ENCODE measurements at regions not wholly inside any gene's neighbourhood (a gene's known extent, or its start where the extent isn't known, plus 50 kb on each side); places are given as distances from the start of the nearest gene placed in this dataset.
"Not testable (repeated sequence)": the region's sequence is repeated elsewhere in the genome, so short reads cannot be mapped to it uniquely, and the experiment has no call there.

DNA sequence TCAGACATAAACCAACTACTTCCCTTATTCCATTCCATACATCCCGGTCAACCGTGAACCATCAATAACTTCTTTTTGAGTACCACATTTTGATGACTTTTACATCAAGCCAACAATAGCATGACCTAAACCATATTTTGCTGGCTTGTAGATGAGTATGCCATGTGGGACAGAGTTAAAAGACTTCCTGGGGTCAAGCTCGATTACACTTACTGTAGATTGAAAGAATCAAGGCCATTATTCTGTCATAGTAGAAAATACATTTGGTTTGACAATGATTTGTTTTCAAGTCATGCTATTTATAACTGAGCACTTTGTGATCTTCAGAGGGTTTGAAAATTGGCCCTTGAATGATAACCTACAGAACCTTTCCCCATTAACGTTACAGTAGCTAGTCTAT is 1086.9 kb upstream of the PCDH20 start:
- no peak for DNase-seq

DNA sequence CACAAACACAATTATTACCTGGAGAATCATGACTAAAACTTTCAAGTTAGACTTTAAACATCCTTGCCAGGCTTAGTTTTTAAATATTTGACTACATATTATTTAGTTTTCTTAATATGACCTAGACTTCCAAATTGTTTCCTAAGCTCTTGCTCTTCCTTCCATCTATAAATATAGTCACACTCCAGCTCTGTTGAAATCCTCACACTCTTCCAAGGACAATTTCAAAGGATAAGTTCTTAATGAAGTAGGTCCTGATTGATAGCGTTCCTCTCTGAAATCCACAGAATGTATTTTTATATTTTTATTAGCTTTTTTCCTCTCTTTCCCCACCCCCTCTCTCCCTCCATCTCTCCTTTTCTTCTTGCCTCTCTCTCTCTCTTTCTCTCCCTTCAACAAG is 1074.1 kb upstream of the PCDH20 start:
- DNase-seq, result no peak

DNA sequence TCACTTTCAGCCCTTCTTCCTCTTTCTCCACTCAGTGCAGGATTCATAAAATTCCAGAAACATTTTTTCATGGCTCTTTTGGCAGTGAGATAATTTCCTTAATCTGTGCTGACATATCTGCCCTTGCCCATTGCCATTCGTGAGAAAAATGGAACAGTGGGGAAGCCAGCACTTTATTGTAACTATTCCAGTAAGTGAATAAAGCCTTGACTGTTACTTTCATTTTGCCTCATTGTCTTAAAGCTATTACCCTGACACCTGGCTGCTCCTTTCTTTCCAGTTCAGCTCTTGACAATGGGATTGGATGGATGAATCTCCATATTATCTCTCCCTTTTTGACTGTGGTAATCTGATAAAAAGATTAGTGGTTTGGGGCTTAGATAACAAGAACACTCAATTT is 1068.1 kb upstream of the PCDH20 start:
- no peak for DNase-seq

DNA sequence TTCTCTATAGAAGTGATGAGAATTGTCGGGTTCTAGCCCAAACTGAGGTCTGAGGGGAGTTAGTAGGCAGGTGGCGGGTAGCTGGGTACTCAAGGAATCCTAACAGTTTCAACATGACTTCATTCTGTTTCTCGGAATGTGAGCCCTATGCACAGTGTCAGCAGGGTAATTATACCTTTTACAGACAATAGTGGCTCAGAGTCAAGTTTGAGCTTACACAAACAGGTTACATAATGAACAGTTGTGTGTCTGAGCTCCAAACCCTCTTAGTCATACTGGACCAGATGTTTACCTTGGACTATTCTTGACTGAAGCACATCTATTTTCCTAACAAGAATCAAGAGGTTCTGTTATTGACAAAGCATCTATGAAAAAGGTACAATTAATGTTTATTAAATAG is 1066.7 kb upstream of the PCDH20 start:
- no peak for DNase-seq

DNA sequence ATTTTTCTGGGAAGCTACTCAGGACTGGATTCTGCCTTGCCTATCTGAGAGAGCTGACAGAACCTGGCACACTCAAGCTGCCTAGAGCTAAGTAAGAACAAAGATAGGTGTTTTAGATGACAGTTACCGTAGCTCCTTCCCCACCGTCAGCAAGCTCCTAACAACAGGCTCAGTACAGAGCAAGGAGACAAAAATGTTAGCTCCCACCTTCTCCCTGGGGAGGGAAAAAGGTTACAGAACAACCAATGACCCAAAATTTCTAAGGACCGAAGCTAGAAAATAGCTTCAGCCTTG is 1058.2 kb upstream of the PCDH20 start:
- DNase-seq, result no peak

DNA sequence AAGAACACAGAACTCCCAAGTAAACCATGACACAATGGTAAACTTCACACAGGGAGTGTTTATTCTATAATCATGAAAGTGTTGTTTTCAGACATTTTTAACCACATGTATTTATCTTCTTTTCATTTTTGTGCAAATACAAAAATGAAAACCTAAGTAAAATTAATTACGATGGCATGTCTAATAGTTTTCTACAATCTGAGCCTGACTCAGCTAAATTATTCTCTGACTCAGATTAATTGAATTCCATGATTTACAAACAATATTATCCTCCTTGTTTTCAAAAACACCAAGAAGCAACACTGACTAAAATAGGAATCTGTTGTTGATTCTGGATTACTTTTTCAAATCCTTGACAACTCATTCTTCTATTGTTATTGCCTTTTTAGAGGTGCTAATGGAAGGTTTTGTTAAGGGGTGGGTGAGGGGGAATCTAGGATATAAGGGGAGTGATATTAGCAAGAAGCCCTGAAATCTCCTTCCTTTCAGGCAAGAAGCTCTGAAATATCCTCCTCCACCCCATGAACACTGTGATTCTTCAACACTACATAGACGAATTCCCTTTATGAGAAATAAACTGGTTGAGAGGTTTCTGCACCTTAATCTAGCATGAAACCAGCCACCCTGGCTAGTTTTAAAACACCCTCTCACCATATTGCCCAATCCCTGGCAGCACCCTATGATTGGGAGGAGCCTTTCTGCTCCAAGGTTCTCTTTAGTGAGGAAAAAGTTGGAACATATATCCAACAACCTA is 1057.7 kb upstream of the PCDH20 start:
- DNase-seq, result no peak

DNA sequence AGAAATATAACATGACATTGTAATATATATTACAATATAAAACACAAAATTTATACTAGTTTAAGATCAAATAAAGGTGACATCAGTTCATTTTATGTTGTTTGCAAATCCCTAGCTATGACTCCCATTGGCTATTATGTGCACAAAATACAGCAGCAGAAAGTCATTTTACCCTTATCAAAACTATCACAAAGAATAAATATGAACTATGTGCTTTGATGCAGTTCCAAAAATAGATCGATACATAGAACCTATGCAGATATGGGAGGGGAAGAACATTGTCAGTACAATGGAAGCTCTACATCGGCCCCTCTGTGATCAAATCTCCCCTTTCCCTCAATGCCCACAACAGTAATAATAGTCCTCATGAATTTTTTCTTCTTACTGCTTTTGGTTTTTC is 1038.1 kb upstream of the PCDH20 start:
- no peak for DNase-seq

DNA sequence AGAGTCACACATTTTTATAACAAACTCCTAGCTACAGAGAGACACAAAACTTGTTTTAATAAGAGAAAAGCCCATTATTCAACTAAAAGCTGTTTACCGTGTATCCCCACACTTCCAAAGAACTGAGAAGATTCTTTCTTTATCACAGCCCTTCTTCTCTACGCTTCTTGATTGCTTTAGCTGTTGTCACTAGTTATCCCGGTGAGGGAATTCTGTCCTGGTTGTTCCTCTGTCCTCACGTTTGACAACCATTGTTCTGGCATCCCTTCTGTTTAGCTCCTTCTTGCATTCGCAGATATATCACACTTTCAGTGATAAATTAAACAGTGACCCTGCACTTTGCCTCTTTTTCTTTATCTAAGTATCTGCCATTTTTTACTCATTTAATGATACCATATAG is 1035.1 kb upstream of the PCDH20 start:
- DNase-seq, result no peak

DNA sequence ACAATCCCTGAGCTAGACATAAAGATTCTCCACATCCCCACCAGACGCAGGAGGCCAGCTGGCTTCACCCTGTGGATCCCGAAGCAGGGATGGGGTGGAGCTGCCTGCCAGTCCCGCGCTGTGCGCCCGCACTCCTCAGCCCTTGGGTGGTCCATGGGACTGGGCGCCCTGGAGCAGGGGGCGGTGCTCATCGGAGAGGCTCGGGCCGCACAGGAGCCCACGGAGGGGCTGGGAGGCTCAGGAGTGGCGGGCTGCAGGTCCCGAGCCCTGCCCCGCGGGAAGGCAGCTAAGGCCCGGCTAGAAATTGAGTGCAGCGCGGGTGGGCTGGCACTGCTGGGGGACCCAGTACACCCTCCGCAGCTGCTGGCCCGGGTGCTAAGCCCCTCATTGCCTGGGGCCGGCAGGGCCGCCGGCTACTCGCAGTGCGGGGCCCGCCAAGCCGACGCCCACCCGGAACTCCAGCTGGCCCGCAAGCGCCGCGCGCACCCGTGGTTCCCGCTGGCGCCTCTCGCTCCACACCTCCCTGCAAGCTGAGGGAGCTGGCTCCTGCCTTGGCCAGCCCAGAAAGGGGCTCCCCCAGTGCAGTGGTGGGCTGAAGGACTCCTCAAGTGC is 1032.2 kb upstream of the PCDH20 start:
- DNase-seq, result not testable (repeated sequence)

DNA sequence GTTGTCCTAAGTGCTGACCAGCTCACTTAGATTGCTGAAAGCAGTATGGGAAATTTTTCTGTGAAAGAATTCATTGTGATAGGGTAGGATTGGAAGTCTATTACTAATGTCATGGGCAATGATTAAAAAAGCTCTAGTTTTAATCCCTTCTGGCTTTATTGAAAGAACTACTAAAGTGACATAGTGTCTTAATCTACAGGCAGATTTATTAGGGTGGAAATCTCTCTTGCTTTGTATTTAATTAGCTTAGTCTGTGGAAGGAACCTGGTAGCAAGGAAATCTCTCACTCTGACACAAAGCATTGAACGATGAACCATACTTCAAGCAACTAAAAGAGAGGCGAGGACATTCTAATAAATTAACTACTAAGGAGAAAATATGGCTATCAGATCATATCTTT is 1029.2 kb upstream of the PCDH20 start:
- no peak for DNase-seq

DNA sequence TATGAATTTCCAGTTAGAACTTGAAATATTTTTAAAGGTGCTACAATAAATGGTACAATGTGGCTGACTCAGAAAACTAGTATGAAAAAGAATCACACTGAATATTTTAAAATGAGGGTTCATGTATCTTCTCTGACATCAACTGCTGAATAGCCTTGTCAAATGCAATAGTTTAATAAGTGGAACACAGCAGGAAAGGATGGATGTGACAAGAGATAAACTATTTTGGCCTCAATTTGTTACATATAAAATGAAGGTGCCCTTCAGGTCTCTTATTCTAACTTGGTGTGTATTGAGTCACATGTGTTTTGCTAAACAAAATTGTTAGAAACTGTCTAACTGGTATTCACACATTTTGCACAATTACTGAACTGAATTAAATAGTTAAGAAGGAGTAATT is 1018.4 kb upstream of the PCDH20 start:
- DNase-seq, result no peak

DNA sequence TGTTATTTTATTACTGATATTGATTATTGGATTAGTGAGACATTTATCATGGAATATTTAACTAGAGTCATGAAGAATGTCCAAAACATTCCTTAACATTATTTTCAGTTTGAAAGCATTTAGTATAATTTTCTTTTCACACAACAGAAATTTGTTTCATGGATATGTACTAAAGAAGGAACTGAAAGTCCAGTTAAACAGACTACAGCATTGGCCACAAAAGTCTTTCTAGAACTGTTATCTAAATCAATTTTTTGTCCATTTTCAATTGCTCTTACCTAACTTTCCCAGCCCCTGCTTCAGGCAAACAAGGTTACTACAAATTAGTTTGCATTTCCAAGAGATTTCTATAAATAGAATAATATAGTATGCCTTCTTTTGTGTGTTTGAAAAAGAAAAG is 1018.0 kb upstream of the PCDH20 start:
- DNase-seq, result no peak

DNA sequence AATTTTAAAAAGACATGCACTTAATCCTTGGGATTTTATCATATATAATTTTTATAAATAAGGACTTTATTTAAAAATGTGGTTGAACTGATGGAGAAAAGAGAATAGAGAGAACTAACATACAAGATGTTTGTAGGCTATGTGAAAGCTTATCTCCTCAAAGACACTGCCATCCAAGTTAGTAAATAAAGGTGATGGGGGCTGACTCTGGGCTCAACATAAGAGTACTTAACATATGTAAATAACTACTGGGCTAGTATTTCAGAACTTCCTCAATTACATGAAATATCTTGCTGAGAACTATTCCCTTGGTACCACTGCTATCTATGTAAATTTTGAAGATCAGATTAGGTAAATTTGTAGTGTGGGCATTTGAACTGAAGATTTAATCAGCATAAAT is 1017.3 kb upstream of the PCDH20 start:
- no peak for DNase-seq

DNA sequence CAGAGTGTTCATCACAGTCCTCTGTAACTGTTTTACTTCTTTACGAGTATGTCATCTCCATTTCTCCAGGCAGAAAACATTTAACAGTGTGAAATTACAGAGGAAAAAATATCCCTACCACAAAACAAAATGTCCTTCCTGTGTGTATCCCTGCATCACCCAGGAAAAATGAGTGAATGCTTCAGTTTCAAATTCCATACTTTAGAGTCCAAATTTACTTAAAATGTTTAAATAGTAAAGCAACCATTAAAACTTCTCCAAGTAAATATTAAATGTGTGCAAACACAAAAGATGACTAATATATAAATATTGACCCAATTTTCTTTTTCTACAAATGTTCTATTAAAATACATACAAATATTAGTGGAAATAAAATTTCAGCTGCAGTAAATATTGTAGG is 1016.6 kb upstream of the PCDH20 start:
- no peak for DNase-seq

DNA sequence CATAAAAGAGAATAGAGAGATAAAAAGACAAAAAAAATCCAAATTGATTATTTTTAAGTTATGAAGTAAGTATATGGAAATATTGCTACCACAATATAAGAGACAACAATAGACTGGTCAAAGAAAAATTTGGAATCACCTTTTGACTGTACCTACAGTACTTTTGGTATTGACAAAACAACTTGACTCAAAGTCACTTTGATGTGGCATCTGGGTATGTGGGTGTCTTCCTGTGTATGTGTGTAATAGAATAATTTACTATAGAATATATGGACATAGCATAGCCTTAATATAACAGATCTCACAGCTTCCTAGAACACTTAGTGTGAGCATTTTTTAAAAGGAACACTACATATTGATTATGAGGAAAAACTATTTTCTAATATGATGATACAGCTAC is 1016.2 kb upstream of the PCDH20 start:
- no peak for DNase-seq

DNA sequence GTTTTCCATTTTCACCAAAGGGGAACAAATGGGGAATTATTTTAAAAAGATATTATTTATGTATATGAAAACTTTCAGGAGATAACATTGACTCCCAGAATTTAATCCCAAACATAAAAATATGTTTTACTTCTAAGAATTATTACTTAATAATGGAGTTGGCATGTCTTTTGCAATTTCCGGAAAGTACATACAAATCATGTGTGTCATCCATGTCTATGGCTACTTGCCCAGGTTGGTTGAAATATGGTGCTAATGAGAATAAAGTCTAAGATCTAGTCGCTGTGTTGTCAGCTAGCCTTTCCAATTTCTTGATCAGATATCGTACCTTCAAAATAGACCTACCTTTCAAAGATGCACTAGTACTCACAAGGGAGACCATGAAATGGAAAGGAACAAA is 1003.2 kb upstream of the PCDH20 start:
- DNase-seq, result no peak

DNA sequence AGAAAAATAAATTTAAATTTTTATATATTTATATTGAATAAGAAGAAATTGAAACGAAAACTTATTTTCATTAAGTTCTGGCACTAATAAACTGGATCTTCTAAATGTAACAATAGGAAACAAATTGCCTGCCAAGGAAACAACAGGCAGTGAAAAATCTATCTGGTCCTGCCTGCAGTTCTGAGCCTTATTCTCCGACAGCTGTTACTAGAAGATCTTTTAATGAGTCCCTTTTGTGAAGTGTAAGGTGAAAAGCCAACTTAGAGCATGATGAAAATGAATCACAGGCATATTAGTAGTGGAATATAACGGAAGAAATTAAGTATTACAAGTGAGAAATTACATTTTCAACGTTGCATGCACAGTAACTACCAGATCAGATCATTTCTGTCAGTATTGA is 1002.7 kb upstream of the PCDH20 start:
- DNase-seq, result no peak

DNA sequence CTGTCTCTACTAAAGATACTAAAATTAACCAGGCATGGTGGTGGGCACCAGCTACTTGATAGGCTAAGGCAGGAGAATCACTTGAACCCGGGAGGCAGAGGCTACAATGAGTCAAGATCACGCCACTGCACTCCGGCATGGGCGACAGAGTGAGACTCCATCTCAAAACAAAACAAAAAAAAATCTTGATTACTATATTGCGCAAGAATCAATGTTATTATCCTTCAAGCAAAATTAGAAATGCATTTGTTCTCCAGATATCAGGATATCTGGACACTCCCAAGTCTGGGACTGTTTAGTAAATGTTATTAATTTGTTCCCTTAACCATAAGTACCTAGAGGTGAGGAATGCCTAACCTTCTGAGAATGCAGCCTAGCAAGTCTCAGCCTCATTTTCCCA is 992.2 kb upstream of the PCDH20 start:
- DNase-seq, result no peak

DNA sequence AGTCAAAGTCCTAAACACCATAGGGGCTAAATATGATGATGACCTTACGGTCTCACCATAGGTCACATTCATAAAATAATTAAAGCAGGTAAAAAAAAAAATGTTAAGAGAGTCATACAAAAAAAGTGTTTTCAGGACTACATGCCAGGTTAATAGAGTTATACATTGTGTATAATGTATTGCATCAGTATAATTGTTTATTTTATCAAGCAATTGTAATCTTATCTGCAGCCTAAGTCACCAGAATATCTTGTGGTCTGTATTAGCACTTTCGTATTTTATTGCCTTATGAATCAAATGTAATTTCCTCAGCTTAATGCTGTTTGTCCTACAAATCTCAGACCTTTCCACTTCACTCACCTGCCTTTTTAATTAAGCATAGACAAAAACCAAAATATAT is 972.9 kb upstream of the PCDH20 start:
- no peak for DNase-seq

DNA sequence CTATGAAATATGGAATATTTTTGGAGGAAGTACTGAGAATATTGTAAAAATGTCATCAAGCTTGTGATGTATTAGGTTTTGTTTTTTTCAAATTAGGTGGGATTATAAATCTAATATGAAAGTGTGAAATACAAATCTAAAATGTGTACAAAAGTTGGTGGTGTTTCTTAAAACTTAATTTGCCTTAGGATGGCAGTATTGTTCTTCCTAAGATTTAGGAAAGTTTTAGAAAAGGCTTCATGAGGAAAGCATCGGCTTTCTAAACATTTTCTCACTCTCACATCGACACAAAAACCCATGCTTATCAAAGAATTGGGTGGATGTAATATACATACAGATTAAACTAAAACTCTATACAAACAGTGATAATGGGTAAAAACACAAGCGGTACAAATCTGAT is 972.0 kb upstream of the PCDH20 start:
- no peak for DNase-seq

DNA sequence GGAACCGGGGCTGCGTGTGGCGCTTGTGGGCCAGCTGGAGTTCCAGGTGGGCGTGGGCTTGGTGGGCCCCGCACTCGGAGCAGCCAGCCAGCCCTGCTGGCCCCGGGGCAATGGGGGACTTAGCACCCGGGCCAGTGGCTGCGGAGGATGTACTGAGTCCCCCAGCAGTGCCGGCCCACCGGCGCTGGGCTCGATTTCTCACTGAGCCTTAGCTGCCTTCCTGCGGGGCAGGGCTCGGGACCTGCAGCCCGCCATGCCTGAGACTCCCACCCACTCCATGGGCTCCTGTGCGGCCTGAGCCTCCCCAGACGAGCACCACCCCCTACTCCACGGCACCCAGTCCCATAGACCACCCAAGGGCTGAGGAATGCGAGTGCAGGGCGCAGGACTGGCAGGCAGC is 963.6 kb upstream of the PCDH20 start:
- not testable (repeated sequence) for DNase-seq

DNA sequence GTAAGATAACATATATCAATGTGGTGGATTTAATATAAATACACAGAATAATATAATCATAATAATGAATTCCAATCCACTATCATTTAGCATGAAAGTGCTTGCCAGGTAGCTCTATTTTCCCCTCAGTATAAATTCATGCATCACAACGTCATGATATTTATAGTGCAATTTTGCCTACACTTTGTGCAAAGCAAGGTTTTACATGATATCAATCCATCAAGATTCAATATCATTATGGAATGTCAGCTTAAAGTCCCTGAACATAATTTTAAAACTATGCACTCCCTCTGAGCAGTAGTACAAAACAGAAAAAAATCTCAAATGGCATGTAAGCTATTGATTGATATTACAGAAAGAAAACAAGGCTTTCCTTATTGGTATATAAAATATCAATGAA is 962.2 kb upstream of the PCDH20 start:
- no peak for DNase-seq

DNA sequence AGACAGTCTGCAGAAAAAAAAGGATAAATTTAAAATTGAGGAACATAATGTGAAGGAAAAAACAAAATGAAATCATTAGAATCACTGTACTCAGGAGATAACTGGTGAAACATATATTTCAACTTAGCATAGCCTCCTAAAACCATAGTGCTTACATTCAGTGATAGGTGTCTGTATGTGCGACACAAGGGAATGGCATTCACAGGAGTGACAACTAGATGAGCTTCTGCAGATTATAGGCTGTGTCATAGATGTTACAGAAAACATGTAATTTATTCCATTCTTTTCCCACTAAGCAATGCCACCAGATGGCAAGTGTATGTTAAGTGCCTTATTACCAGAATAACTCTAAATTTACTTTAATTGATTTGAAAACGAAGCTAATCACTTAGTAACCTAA is 960.0 kb upstream of the PCDH20 start:
- DNase-seq, result no peak

DNA sequence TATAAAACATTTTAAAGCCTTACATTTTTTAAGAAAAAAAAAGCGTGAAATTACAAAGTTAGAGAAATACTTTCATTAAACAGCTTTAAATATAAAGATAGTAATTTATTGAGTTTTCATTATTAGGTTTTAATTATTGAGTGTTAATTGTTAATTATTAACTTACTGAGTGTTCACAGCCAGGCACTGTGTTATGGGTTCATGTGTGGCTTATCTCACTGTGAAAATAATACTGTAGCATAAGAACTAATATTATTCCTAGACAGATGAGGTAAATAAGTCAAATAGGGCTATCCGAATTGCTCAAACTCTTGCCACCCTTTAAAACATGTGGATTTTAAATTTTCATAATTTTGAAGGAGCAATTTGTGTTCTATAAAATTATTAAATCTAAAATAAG is 956.1 kb upstream of the PCDH20 start:
- DNase-seq, result no peak

DNA sequence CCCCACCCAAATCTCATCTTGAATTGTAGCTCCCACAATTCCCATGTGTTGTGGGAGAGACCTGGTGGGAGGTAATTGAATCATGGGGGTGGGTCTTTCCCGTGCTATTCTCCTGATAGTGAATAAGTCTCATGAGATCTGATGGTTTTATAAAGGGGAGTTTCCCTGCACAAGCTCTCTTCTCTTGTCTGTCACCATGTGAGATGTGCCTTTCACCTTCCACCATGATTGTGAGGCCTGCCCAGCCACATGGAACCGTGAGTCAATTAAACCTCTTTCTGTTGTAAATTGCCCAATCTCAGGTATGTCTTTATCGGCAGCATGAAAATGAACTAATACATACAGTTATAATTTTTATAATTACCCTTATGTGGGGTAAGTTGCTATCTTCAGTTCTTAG is 952.3 kb upstream of the PCDH20 start:
- not testable (repeated sequence) for DNase-seq
